Coronary artery (tissue), 2 donors: ENCODE measurements at regions not wholly inside any gene's neighbourhood (a gene's known extent, or its start where the extent isn't known, plus 50 kb on each side); places are given as distances from the start of the nearest gene placed in this dataset.

Source experiments
- DNase-seq: peaks from one replicate; pipeline ENCODE4 v3.0.0-alpha.2; 2017; ENCODE audit warnings: low spot score
- H3K27ac ChIP-seq, 2 donors: fragments of 200-600 bp; sonication (generic); one replicate each; pipeline ENCODE4 v1.5.1; 2016 to 2019
- H3K4me3 ChIP-seq: fragments of 200-600 bp; sonication (generic); 2 replicates; pipeline ENCODE4 v1.5.1; 2016; ENCODE audit warnings: mild to moderate bottlenecking, moderate library complexity
- CTCF ChIP-seq: fragments of 200-600 bp; sonication (generic); IDR thresholded peaks from one replicate; pipeline ENCODE4 v1.5.1; 2019; ENCODE audit warnings: antibody characterized with exemption

GRCh38 chr13:65670014-65670625 lies 1560.0 kb downstream of the PCDH9 start:
- H3K27ac ChIP-seq = no peak overlapping the region
- no peak for DNase-seq
- no peak for TF ChIP-seq CTCF
- H3K4me3 ChIP-seq = no peak overlapping the region

- Histone ChIP-seq H3K4me3 (no peak overlapping the region), H3K27ac (no peak overlapping the region)
- DNase-seq = no peak
- TF ChIP-seq CTCF = no peak
These were observed 1569.4 kb downstream of the PCDH9 start for GRCh38 chr13:65660731-65661130.

GRCh38 chr13:65656740-65657329 lies 1573.3 kb downstream of the PCDH9 start:
- H3K27ac ChIP-seq = no peak overlapping the region
- DNase-seq = no peak
- no peak overlapping the region for H3K4me3 ChIP-seq
- TF ChIP-seq CTCF = peak; percentile 23

- H3K27ac ChIP-seq = no peak overlapping the region
- no peak overlapping the region for H3K4me3 ChIP-seq
- no peak for TF ChIP-seq CTCF
- no peak for DNase-seq
These were observed 1576.5 kb downstream of the PCDH9 start for GRCh38 chr13:65653613-65654012.

GRCh38 chr13:65650321-65650720 lies 1579.8 kb downstream of the PCDH9 start:
- no peak for DNase-seq
- H3K27ac ChIP-seq = no peak overlapping the region
- no peak for TF ChIP-seq CTCF
- no peak overlapping the region for H3K4me3 ChIP-seq

- no peak for DNase-seq
- no peak for TF ChIP-seq CTCF
- Histone ChIP-seq H3K4me3 (no peak overlapping the region), H3K27ac (no peak overlapping the region)
These were observed 1587.1 kb downstream of the PCDH9 start for GRCh38 chr13:65642996-65643395.

- TF ChIP-seq CTCF = no peak
- no peak for DNase-seq
- Histone ChIP-seq H3K4me3 (no peak overlapping the region), H3K27ac (no peak overlapping the region)
These were observed 1587.8 kb downstream of the PCDH9 start for GRCh38 chr13:65642301-65642700.
